Prostate gland (tissue), 2 donors: ENCODE measurements at regions not wholly inside any gene's neighbourhood (a gene's known extent, or its start where the extent isn't known, plus 50 kb on each side); places are given as distances from the start of the nearest gene placed in this dataset.

ENCODE experiments used
- POLR2A ChIP-seq: fragments of 450-650 bp; IDR thresholded peaks from one replicate; pipeline ENCODE4 v1.6.1; 2016; ENCODE audit warnings: antibody characterized with exemption, mild to moderate bottlenecking
- POLR2AphosphoS5 ChIP-seq: sonication (generic); formaldehyde crosslinking; IDR thresholded peaks from one replicate; pipeline ENCODE4 v1.6.1; 2017; ENCODE audit warnings: antibody characterized with exemption
- TF ChIP-seq, protein P1 (sequence below), 4 experiments: fragments of 200-600 bp in 2 of 4; fragments of 450-650 bp in 2 of 4; sonication (generic) in 2 of 4; IDR thresholded peaks; 1 replicate in 3 of 4; 2 replicates in 1 of 4; pipeline ENCODE4 v1.5.1; 2016 to 2019; ENCODE audit warnings: antibody characterized with exemption in 4 of 4, mild to moderate bottlenecking in 2 of 4, moderate library complexity in 2 of 4

DNA sequence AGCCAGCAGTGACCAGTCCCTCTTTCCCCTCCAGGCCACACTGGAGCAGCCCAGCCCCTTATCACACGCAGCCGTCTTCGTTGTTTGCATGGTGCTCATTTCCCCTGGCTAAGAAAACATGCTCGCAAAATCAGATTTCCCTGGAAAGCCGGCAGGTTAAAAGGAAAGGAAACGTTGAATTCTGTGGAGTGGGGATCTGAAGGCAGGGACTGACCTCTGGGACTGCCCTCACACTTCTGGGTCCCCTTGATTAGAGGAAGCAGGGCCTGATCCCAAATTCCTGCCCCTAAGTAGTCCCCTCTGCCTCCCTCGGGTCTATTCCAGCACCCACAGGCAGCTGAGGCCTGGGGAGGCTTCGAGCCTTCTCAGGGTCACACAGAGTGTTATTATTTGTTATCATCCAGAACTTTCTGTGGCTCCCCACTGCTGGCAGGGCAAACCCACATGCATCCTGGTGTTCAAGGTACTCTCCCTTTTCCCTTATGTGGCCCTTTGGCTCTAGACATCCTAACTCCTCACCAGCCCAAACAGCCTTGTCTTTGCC, 125.2 kb upstream of the ZBTB40 start:
- TF ChIP-seq, protein P1, sequence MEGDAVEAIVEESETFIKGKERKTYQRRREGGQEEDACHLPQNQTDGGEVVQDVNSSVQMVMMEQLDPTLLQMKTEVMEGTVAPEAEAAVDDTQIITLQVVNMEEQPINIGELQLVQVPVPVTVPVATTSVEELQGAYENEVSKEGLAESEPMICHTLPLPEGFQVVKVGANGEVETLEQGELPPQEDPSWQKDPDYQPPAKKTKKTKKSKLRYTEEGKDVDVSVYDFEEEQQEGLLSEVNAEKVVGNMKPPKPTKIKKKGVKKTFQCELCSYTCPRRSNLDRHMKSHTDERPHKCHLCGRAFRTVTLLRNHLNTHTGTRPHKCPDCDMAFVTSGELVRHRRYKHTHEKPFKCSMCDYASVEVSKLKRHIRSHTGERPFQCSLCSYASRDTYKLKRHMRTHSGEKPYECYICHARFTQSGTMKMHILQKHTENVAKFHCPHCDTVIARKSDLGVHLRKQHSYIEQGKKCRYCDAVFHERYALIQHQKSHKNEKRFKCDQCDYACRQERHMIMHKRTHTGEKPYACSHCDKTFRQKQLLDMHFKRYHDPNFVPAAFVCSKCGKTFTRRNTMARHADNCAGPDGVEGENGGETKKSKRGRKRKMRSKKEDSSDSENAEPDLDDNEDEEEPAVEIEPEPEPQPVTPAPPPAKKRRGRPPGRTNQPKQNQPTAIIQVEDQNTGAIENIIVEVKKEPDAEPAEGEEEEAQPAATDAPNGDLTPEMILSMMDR (IDR thresholded peaks at IDR 0.05) = no peak
- TF ChIP-seq POLR2A (no peak), POLR2AphosphoS5 (no peak)
